TTC549 (cell line): ENCODE measurements at regions not wholly inside any gene's neighbourhood (a gene's known extent, or its start where the extent isn't known, plus 50 kb on each side); places are given as distances from the start of the nearest gene placed in this dataset.

Experiments
- FAIRE-seq: peaks from 2 replicates; lab custom pipeline; 2012; peaks lifted over from hg19 to GRCh38; lab: Jason Lieb, UNC

GRCh38 chr2:66802877-66803276, 368.0 kb downstream of the MEIS1 start:
- no peak for FAIRE-seq

- no peak for FAIRE-seq
Observed at GRCh38 chr2:66803726-66804125, 368.8 kb downstream of the MEIS1 start.

- FAIRE-seq, result no peak
Observed at GRCh38 chr2:66805016-66805865, 370.3 kb downstream of the MEIS1 start.

GRCh38 chr2:66805968-66806367, 371.0 kb downstream of the MEIS1 start:
- no peak for FAIRE-seq

GRCh38 chr2:66813525-66813924, 378.6 kb downstream of the MEIS1 start:
- FAIRE-seq, result no peak

GRCh38 chr2:66813976-66814375, 379.1 kb downstream of the MEIS1 start:
- FAIRE-seq, result no peak

GRCh38 chr2:66814916-66815315, 380.0 kb downstream of the MEIS1 start:
- FAIRE-seq, result no peak

- FAIRE-seq, result no peak
Observed at GRCh38 chr2:66815886-66816285, 381.0 kb downstream of the MEIS1 start.

GRCh38 chr2:66821168-66821567, 386.2 kb downstream of the MEIS1 start:
- FAIRE-seq, result no peak

- no peak for FAIRE-seq
Observed at GRCh38 chr2:66822186-66822585, 387.3 kb downstream of the MEIS1 start.

GRCh38 chr2:66824926-66825325, 390.0 kb downstream of the MEIS1 start:
- no peak for FAIRE-seq

- FAIRE-seq, result no peak
Observed at GRCh38 chr2:66827851-66828250, 392.9 kb downstream of the MEIS1 start.

GRCh38 chr2:66828876-66829275, 394.0 kb downstream of the MEIS1 start:
- FAIRE-seq, result no peak

- FAIRE-seq, result no peak
Observed at GRCh38 chr2:66830881-66831280, 396.0 kb downstream of the MEIS1 start.

GRCh38 chr2:66832646-66833435, 397.9 kb downstream of the MEIS1 start:
- FAIRE-seq, result no peak

- FAIRE-seq, result no peak
Observed at GRCh38 chr2:66834859-66835258, 399.9 kb downstream of the MEIS1 start.

- no peak for FAIRE-seq
Observed at GRCh38 chr2:66836851-66837250, 401.9 kb downstream of the MEIS1 start.

GRCh38 chr2:66839551-66840320, 404.8 kb downstream of the MEIS1 start:
- FAIRE-seq, result no peak

GRCh38 chr2:66840321-66841002, 405.5 kb downstream of the MEIS1 start:
- FAIRE-seq, result no peak

GRCh38 chr2:66843847-66844246, 408.9 kb downstream of the MEIS1 start:
- no peak for FAIRE-seq

- FAIRE-seq, result no peak
Observed at GRCh38 chr2:66845307-66845706, 410.4 kb downstream of the MEIS1 start.

- no peak for FAIRE-seq
Observed at GRCh38 chr2:66846887-66847286, 412.0 kb downstream of the MEIS1 start.
